Fibroblast of peridontal ligament (primary cell): ENCODE measurements at regions not wholly inside any gene's neighbourhood (a gene's known extent, or its start where the extent isn't known, plus 50 kb on each side); places are given as distances from the start of the nearest gene placed in this dataset.
"Not testable (repeated sequence)": the region's sequence is repeated elsewhere in the genome, so short reads cannot be mapped to it uniquely, and the experiment has no call there.

Experiments
- DNase-seq: peaks from one replicate; pipeline ENCODE4 v3.0.0-alpha.2; 2010; ENCODE audit errors: extremely low read depth

DNA sequence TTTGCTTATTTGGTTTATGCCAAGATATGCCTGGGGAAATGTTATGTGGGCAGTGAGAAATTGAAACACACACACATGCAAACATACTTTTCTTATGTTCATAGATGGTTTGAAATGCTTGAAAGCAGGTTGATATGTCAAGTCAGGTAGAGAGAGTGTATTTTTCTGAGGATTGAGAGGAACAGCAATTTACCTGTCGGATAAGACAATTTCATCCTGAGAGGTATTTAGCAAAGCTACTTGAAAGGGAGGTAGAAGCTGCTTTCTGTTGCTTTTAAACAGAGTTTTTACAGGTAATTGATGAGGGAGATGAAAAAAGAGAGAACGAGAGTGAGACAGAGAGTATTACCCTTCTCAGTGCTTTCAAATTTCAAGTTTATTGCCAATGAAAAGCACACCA lies 854.3 kb downstream of the CDH8 start:
- no peak for DNase-seq

GRCh38 chr16:61179561-61179960 lies 856.7 kb downstream of the CDH8 start:
- DNase-seq = no peak

GRCh38 chr16:61165797-61166196 lies 870.4 kb downstream of the CDH8 start:
- no peak for DNase-seq

- no peak for DNase-seq
Observed at GRCh38 chr16:61150351-61150750, 885.9 kb downstream of the CDH8 start.

GRCh38 chr16:61149709-61150108 lies 886.5 kb downstream of the CDH8 start:
- no peak for DNase-seq

DNA sequence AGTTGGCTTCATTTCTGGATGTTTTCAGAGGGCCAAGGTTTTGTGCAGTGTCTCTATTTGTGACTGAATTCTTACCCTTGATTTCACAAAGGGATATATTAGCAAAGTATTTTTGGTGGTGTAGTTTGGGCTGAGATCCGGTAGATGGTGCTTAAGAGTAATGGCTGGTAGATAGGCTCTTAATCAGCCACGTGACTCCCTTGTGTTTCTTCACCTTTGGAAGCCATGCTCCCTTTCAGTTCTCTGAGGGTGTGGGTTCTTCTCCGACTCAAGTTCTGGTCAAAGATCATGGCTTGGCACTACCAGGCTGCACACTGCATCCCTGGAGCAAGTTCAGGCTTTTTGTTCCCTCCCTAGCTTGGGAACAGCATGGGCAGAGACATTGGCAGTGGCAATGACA lies 887.3 kb downstream of the CDH8 start:
- DNase-seq = no peak

DNA sequence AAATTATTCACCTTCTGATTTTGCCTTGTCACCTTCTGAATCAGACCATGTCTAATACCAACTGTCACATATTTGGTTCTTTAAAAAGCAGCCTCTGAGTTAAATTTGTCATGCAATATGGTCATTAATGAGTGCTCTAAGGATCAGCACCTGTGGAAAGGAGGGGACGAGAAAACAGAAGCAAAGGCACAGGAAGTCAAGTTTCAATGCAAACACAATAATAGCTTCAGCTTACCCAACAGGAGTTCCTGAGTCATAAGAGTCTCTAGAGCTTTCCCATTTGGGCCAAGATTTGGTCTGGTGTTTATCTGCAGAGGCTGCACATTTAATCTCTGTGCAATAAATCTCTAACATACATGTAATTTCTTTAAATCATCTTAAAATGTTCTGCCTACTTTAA lies 889.8 kb downstream of the CDH8 start:
- no peak for DNase-seq

DNA sequence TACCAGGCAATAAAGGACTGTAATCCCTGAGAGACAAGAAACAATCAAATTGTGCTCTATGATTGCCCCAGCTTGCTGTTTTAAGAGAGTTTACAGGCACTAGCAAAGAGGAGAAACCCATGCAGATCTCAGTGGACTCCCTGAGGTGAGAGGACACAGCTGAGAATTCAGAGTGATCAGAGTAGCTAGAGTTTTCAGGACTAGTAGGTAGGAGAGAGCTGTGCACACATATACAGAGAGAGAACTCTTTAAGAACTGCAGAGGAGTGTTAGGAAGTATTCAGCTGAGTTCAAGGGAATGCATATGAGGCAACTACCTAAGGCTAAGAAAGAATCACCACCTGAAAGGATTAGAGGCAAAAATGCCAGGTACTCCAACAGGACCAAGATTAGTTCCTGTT lies 904.8 kb downstream of the CDH8 start:
- DNase-seq = no peak

- no peak for DNase-seq
Observed at GRCh38 chr16:61128545-61129323, 907.5 kb downstream of the CDH8 start.

DNA sequence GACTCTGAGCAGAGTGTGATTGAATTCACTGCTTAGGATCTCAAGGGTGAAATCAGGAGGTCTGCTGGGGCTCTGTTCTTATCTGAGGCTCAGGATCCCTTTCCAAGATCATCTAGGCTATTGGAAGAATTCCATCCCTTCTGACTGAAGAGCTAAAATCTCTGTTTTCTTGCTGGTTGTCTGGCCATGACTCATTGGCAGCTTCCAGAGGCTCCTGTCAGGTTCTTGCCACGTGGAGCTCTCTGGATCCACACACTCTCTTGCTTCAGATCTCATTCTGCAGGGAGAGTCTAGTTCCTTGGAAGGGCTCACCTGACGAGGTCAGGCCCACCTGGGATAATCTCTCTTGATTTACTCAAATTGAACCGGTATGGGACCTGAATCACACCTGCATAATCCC lies 930.7 kb downstream of the CDH8 start:
- no peak for DNase-seq

GRCh38 chr16:61098505-61098904 lies 937.7 kb downstream of the CDH8 start:
- no peak for DNase-seq

DNA sequence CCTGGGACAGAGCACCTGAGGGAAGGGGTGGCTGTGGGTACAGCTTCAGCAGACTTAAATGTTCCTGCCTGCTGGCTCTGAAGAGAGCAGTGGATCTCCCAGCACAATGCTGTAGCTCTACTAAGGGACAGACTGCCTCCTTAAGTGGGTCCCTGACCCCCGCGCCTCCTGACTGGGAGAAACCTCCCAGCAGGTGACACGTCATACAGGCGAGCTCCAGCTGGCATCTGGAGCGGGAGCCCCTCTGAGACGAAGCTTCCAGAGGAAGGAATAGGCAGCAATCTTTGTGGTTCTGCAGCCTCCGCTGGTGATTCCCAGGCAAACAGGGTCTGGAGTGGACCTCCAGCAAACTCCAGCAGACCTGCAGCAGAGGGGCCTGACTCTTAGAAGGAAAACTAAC lies 944.9 kb downstream of the CDH8 start:
- DNase-seq = not testable (repeated sequence)

DNA sequence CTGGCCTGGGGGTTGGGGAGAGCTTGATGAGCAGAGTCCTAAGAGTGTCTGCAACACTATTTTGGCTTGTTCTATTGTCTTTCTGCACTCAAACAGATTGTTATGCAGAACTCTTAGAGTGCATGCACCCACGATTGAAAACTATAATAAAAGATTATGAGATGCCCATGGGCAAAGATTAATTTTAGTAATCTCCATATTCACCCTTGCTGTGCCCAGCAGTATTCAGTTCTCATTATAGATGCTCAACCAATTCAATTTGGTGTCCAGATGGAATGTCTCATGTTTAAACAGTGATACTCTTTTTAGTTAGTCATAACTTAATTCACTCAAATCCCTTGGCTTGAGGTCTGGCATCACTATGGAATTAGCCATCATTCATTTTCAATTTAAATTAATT lies 952.5 kb downstream of the CDH8 start:
- DNase-seq = no peak

DNA sequence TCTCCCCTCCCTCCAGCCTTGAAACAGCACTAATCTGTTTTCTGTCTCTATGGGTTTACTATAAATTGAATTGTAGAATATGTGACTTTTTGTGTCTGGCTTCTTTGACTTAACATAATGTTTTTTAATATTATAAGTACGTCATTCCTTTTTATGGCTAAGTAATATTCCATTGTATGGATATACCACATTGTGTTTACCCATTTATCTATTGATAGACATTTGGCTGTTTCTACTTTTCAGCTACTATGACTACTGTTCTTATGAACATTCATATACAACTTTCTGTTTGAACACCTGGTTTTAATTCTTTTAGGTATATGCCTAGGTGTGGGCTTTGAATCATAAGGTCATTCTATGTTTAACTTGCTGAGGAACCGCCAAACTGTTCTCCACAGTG lies 961.9 kb downstream of the CDH8 start:
- no peak for DNase-seq

DNA sequence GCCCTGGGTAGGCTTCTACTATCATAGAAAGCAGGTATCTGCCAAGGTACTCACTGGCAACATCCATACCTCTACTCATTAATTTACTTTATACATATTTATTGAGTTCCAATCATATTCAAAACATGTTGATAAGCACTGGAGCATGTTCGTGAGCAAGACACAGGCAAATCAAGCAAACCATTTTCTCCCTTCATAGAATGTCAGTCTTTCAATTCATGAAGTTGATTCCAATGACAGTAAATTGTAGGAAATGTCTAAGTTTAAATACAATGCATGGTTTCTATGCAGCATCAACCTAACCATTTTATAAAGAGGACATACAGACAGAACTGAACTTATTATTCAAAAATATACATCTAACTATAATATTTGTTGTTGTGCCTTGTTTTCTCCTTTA lies 978.6 kb downstream of the CDH8 start:
- no peak for DNase-seq

DNA sequence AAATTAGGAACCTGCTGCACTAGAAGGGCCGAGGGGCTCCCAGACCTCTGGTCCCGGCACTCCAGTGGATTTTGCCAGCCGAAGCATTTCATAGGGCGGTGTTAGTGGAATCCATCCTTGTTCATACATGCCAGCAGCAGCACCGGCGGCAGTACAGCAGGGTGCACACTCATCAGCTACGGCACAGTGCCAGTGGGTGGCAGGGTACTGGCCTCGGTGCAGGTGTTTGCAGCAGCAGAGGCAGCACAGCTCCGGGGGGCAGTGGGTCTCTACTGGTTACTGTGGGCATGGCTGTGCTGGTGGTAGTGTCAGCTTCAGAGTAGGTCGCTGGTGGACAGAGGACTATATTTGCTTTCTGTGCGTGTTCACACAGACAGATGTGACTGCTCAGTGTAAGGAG lies 985.7 kb downstream of the CDH8 start:
- no peak for DNase-seq

GRCh38 chr16:61045931-61046330 lies 990.3 kb downstream of the CDH8 start:
- DNase-seq = no peak

DNA sequence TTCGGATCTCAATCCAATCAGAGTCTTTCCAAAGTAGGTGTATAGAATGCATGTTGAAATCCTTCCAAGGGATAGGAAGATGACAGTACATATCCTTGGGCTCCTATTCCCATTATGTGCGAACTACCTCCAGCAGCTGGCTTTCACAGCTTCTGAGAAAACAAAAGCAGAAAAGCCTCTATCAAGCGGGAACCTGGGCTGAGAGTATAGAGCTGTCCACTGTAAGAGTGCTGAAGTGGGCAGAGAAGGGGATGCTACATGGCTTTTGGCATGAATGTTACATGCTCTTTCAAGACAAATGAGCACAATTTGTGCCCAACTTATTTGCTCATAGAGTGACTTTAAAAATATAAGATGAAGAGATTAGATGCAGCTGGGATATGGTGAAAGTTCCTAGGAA lies 993.5 kb downstream of the CDH8 start:
- DNase-seq = no peak

DNA sequence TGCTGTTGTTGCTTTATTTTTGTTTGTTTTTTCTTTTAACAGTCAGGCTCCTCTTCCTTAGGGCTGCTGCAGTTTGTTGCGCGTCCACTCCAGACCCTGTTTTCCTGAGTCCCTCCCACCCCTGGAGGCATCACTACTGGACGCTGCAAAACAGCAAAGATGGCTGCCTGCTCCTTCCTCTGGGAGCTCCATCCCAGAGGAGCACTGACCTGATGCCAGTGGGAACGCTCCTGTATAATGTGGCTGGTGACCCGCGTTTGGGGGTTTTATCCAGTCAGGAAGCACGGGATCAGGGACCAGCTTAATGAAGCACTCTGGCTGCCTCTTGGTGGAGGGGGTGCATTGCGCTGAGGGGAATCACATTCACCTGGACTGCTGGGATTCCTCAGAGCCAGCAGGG lies 1005.6 kb downstream of the CDH8 start:
- DNase-seq = no peak

DNA sequence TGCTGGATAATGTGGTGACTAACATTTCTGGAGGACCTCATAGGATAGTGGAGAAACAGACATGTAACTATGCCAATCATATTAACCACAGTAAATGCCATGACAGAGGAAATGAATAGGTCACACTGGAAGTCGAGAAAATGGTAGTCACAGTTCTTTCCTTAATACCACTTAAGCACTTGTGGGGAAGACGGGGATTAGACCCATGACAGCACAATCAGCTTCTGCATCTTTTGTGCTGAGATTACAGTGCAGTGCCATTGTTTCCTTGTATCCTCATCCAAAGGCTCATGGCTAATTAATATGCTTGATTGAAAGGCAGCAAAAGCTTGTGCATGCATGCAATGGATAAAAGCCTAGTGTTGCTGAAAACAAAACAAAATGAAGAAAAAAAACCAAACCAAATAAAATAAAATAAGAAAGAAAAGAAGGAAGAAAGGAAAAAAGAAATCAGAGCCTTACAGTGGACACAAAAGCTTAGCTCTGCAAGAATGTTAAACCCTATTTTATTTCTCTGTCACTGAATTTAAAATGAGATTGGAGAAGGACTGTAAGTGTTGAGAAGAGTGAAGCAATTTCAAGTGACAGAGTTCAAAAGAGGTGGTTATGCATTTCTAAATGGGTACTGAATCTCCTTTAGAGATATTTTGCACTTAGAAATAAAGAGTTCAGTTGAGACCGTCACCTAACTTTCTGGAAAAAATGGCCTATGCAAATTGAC lies 1011.9 kb downstream of the CDH8 start:
- no peak for DNase-seq

DNA sequence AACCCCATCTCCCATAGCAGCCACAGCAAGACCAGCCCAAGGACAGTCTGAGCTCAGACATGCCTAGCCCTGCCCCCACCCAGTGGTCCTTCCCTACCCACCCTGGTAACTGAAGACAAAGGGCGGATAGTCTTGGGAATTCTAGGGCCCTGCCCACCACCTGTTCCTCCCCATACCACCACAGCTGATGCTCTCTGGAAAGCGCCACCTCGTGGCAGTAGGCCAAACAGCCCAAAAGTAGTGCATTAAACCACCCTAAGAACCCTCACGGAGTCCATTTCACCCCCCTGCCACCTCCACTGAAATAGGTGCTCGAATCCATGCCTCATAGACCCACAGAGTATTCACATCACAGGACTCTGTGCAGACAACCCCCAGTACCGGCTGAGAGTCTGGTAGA lies 1021.4 kb downstream of the CDH8 start:
- no peak for DNase-seq

- DNase-seq = no peak
Observed at GRCh38 chr16:61007694-61008093, 1028.5 kb downstream of the CDH8 start.

- DNase-seq = no peak
Observed at GRCh38 chr16:61005952-61006351, 1030.3 kb downstream of the CDH8 start.
